SK-N-SH (cell line): ENCODE measurements at regions not wholly inside any gene's neighbourhood (a gene's known extent, or its start where the extent isn't known, plus 50 kb on each side); places are given as distances from the start of the nearest gene placed in this dataset.

Source experiments
- CTCF ChIA-PET: fragments of 300-600, 350-600 bp; formaldehyde crosslinking; extraction: SDS; loops from one replicate; lab custom pipeline; 2021; lab: Yijun Ruan, JAX
- POLR2A ChIA-PET: fragments of 350-600 bp; sonication (Branson Sonifier 250); formaldehyde crosslinking; extraction: SDS; loops from one replicate; lab custom pipeline; 2020; ENCODE audit warnings: antibody characterized with exemption, inconsistent platforms; lab: Yijun Ruan, JAX
- DNase-seq: peaks from one replicate; pipeline ENCODE4 v3.0.0; 2012
- H2AFZ ChIP-seq: fragments of 200-600 bp; sonication (generic); 2 replicates; pipeline ENCODE4 v1.8.1; 2016; ENCODE audit warnings: antibody characterized with exemption, mild to moderate bottlenecking, low read depth
- H3F3A ChIP-seq: fragments of 200-600 bp; sonication (generic); replicated peaks from 2 replicates; pipeline ENCODE3; 2016; ENCODE audit warnings: antibody characterized with exemption, mild to moderate bottlenecking; ENCODE audit not compliant: insufficient read depth
- H3K27ac ChIP-seq, 2 experiments: fragments of 200-500 bp in 1 of 2; fragments of 200-600 bp in 1 of 2; sonication (Bioruptor generic) in 1 of 2; sonication (generic), shearing (Covaris generic) in 1 of 2; 2 replicates each; pipeline versions ENCODE4 v1.5.1 to v1.6.1; 2014 to 2016; ENCODE audit warnings: low read depth in 2 of 2, inconsistent platforms in 1 of 2, low read length in 1 of 2, mild to moderate bottlenecking in 1 of 2, mixed read lengths in 1 of 2
- H3K27me3 ChIP-seq: fragments of 200-600 bp; sonication (generic), shearing (Covaris generic); 2 replicates; pipeline ENCODE4 v1.6.1; 2016; ENCODE audit warnings: mixed run types; ENCODE audit not compliant: insufficient read depth
- H3K36me3 ChIP-seq, 2 experiments: fragments of 200-500 bp in 1 of 2; fragments of 200-600 bp in 1 of 2; sonication (Bioruptor generic) in 1 of 2; sonication (generic) in 1 of 2; replicated peaks in 1 of 2; 2 replicates each; pipeline versions ENCODE3 to v1.5.1; 2014 to 2016; ENCODE audit warnings: low read length in 1 of 2, mild to moderate bottlenecking in 1 of 2; ENCODE audit not compliant: insufficient read depth in 2 of 2, control insufficient read depth in 1 of 2
- H3K4me1 ChIP-seq, 2 experiments: fragments of 200-500 bp in 1 of 2; fragments of 200-600 bp in 1 of 2; sonication (Bioruptor generic) in 1 of 2; sonication (generic), shearing (Covaris generic) in 1 of 2; 2 replicates each; pipeline versions ENCODE4 v1.5.1 to v1.6.1; 2014 to 2016; ENCODE audit warnings: low read depth in 1 of 2, low read length in 1 of 2, mixed run types in 1 of 2; ENCODE audit not compliant: insufficient read depth in 2 of 2, control insufficient read depth in 1 of 2
- H3K4me2 ChIP-seq: fragments of 200-600 bp; sonication (generic), shearing (Covaris generic); 2 replicates; pipeline ENCODE4 v1.6.1; 2017; ENCODE audit warnings: mixed run types
- H3K4me3 ChIP-seq, 2 experiments: fragments of 200-500 bp in 1 of 2; fragments of 200-600 bp in 1 of 2; sonication (Bioruptor generic) in 1 of 2; sonication (generic), shearing (Covaris generic) in 1 of 2; 2 replicates each; pipeline versions ENCODE4 v1.5.1 to v1.8.1; 2014 to 2016; ENCODE audit warnings: low read depth in 2 of 2, inconsistent platforms in 1 of 2, low read length in 1 of 2, mild to moderate bottlenecking in 1 of 2, mixed read lengths in 1 of 2, moderate library complexity in 1 of 2
- H3K79me2 ChIP-seq: fragments of 200-600 bp; sonication (generic); 2 replicates; pipeline ENCODE4 v1.8.1; 2017; ENCODE audit warnings: mild to moderate bottlenecking; ENCODE audit not compliant: insufficient read depth
- H3K9ac ChIP-seq: fragments of 200-600 bp; sonication (generic); 2 replicates; pipeline ENCODE4 v1.6.1; 2017; ENCODE audit warnings: mixed run types
- H3K9me2 ChIP-seq: fragments of 200-600 bp; sonication (generic); 2 replicates; pipeline ENCODE4 v1.6.1; 2017; ENCODE audit warnings: mixed run types
- H3K9me3 ChIP-seq: fragments of 200-600 bp; sonication (generic); 2 replicates; pipeline ENCODE4 v1.6.1; 2017; ENCODE audit warnings: mixed run types, mild to moderate bottlenecking, moderate library complexity
- H4K20me1 ChIP-seq: fragments of 200-600 bp; sonication (generic); 2 replicates; pipeline ENCODE4 v1.6.1; 2017; ENCODE audit warnings: mild to moderate bottlenecking, mixed run types; ENCODE audit not compliant: insufficient read depth
- FOXJ3 ChIP-seq: sonication (generic); formaldehyde crosslinking; IDR thresholded peaks from 2 replicates; pipeline ENCODE4 v1.5.1; 2020; ENCODE audit warnings: mild to moderate bottlenecking, missing genetic modification reagents
- FOXM1 ChIP-seq: IDR thresholded peaks from 2 replicates; pipeline ENCODE4 v1.4.0; 2012; ENCODE audit warnings: low read depth, mild to moderate bottlenecking
- GABPA ChIP-seq: IDR thresholded peaks from 2 replicates; pipeline ENCODE4 v1.4.0; 2012; ENCODE audit warnings: low read depth, mild to moderate bottlenecking
- IRF3 ChIP-seq: fragments of 150-350 bp; IDR thresholded peaks from 2 replicates; pipeline ENCODE4 v1.6.1; 2016; ENCODE audit warnings: mild to moderate bottlenecking, low read depth, low read length
- JUND ChIP-seq: IDR thresholded peaks from 2 replicates; pipeline ENCODE4 v1.4.0; 2012
- MXI1 ChIP-seq: IDR thresholded peaks from 2 replicates; pipeline ENCODE4 v1.6.1; 2012; ENCODE audit warnings: mild to moderate bottlenecking, low read depth, low read length, improper control_type of control experiment
- NFIC ChIP-seq: IDR thresholded peaks from 2 replicates; pipeline ENCODE4 v1.4.0; 2012; ENCODE audit warnings: borderline replicate concordance
- PBX3 ChIP-seq: IDR thresholded peaks from 2 replicates; pipeline ENCODE4; 2012
- REST ChIP-seq: IDR thresholded peaks from 2 replicates; pipeline ENCODE4 v1.6.1; 2012; ENCODE audit warnings: mild to moderate bottlenecking, low read depth, low read length, moderate library complexity
- RXRA ChIP-seq: IDR thresholded peaks from 2 replicates; pipeline ENCODE4 v1.4.0; 2012; ENCODE audit warnings: low read depth, mild to moderate bottlenecking, borderline replicate concordance
- SMC3 ChIP-seq: IDR thresholded peaks from 2 replicates; pipeline ENCODE4 v1.6.1; 2012; ENCODE audit warnings: low read depth, low read length, improper control_type of control experiment
- TAF1 ChIP-seq: IDR thresholded peaks from 2 replicates; pipeline ENCODE4 v1.6.1; 2012; ENCODE audit warnings: low read depth, mild to moderate bottlenecking, low read length, moderate library complexity, borderline replicate concordance
- USF2 ChIP-seq: fragments of 150-350 bp; IDR thresholded peaks from 2 replicates; pipeline ENCODE4 v1.6.1; 2017; ENCODE audit warnings: antibody characterized with exemption, low read length, low read depth, borderline replicate concordance
- ZBTB33 ChIP-seq: IDR thresholded peaks from 2 replicates; pipeline ENCODE4 v1.4.0; 2012; ENCODE audit warnings: low read depth, borderline replicate concordance
- whole genome bisulfite sequencing: methylation state at CpG from one replicate; pipeline ENCODE4 v1.1.6; 2017; ENCODE audit warnings: low lambda C conversion rate; 5-methylcytosine and 5-hydroxymethylcytosine counted together

GRCh38 chr11:134512571-134513538, 100.8 kb upstream of the B3GAT1 start (continued):
- TF ChIP-seq PBX3 (no peak), ZBTB33 (no peak), USF2 (no peak), NFIC (no peak)

GRCh38 chr11:134512061-134512460, 100.0 kb upstream of the B3GAT1 start:
- Histone ChIP-seq H3F3A (no peaks in the 10 kb centered on the region), H3K4me1 (peaks cover 0 to 2% of the 10 kb centered on the region in 2 experiments; a peak in 1 of 4 replicates), H3K9ac (no peak overlapping the region), H2AFZ (no peak overlapping the region), H3K27me3 (no peaks in the 10 kb centered on the region), H3K36me3 (no peaks in the 10 kb centered on the region), H3K4me3 (no peak overlapping the region), H3K9me2 (no peaks in the 10 kb centered on the region), H3K79me2 (no peaks in the 10 kb centered on the region), H4K20me1 (no peaks in the 10 kb centered on the region), H3K27ac (no peak overlapping the region), H3K9me3 (no peaks in the 10 kb centered on the region), H3K4me2 (no peak overlapping the region)
- WGBS, result 0% methylated on average over 4 of the region's 7 CpGs
- no peak for TF ChIP-seq REST
- TF ChIP-seq MXI1, result no peak
- no peak for TF ChIP-seq FOXJ3 (CRISPR knock-in tag)
- TF ChIP-seq JUND, result no peak
- no peak for TF ChIP-seq SMC3
- TF ChIP-seq PBX3, result no peak
- no peak for TF ChIP-seq GABPA
- no peak for TF ChIP-seq TAF1
- TF ChIP-seq ZBTB33, result no peak
- no peak for TF ChIP-seq FOXM1
- TF ChIP-seq IRF3, result no peak
- TF ChIP-seq RXRA, result no peak
- no peak for DNase-seq
- ChIA-PET CTCF (no interaction called here), POLR2A (no interaction called here)
